H1 (cell line): ENCODE measurements at regions not wholly inside any gene's neighbourhood (a gene's known extent, or its start where the extent isn't known, plus 50 kb on each side); places are given as distances from the start of the nearest gene placed in this dataset.

Experiments
- CTCF ChIA-PET: fragments of 300-600 bp; sonication (Branson Sonifier 250); formaldehyde crosslinking; loops from one replicate; lab custom pipeline; 2021; ENCODE audit not compliant: partially characterized antibody; lab: Charles Lee
- POLR2A ChIA-PET: fragments of 300-600 bp; sonication (Branson Sonifier 250); formaldehyde crosslinking; loops from one replicate; lab custom pipeline; 2021; ENCODE audit warnings: inconsistent platforms; ENCODE audit not compliant: partially characterized antibody; lab: Charles Lee
- DNase-seq, 2 experiments: peaks; one replicate each; pipeline versions ENCODE4 v3.0.0 to v3.0.0-alpha.2; 2010 to 2022; ENCODE audit warnings: low spot score in 2 of 2, low read depth in 1 of 2, mixed read lengths in 1 of 2
- FAIRE-seq: peaks from 2 replicates; lab custom pipeline; 2011; peaks lifted over from hg19 to GRCh38; lab: Jason Lieb, UNC
- H2AFZ ChIP-seq: 2 replicates; pipeline ENCODE4 v1.8.1; 2012; ENCODE audit warnings: low read length, inconsistent platforms
- H2AK5ac ChIP-seq: 2 replicates; pipeline ENCODE4 v1.6.1; 2013; ENCODE audit warnings: low read depth, low read length
- H2BK120ac ChIP-seq: replicated peaks from 2 replicates; pipeline ENCODE3; 2013; ENCODE audit warnings: low read depth, low read length, inconsistent platforms
- H2BK12ac ChIP-seq: 2 replicates; pipeline ENCODE4 v1.6.1; 2013; ENCODE audit warnings: low read depth, low read length
- H2BK15ac ChIP-seq: 2 replicates; pipeline ENCODE4 v1.6.1; 2013; ENCODE audit warnings: low read length
- H2BK20ac ChIP-seq: 2 replicates; pipeline ENCODE4 v1.6.1; 2013; ENCODE audit warnings: low read length
- H2BK5ac ChIP-seq: 2 replicates; pipeline ENCODE4 v1.6.1; 2013; ENCODE audit warnings: low read depth, low read length
- H3K14ac ChIP-seq: 2 replicates; pipeline ENCODE4 v1.6.1; 2013; ENCODE audit warnings: inconsistent platforms; ENCODE audit not compliant: insufficient read length
- H3K18ac ChIP-seq: 2 replicates; pipeline ENCODE4 v1.6.1; 2013; ENCODE audit warnings: low read length; ENCODE audit errors: extremely low read depth
- H3K23ac ChIP-seq: 2 replicates; pipeline ENCODE4 v1.6.1; 2013; ENCODE audit warnings: inconsistent platforms; ENCODE audit not compliant: insufficient read length
- H3K23me2 ChIP-seq: 2 replicates; pipeline ENCODE4 v1.6.1; 2013; ENCODE audit warnings: low read depth, low read length
- H3K27ac ChIP-seq: 2 replicates; pipeline ENCODE4 v1.6.1; 2011; ENCODE audit warnings: low read depth, low read length, inconsistent platforms
- H3K27me3 ChIP-seq, 4 experiments: replicated peaks in 1 of 4; 1 replicate in 1 of 4; 2 replicates in 3 of 4; pipeline versions ENCODE4 v1.6.1 to v1.8.1; 2011 to 2013; ENCODE audit warnings: low read length in 3 of 4, mild to moderate bottlenecking in 3 of 4, inconsistent platforms in 2 of 4, mixed read lengths in 2 of 4, moderate library complexity in 1 of 4; ENCODE audit not compliant: control insufficient read depth in 3 of 4, insufficient read depth in 3 of 4; ENCODE audit errors: extremely low read depth in 1 of 4
- H3K36me3 ChIP-seq, 4 experiments: 2 replicates each; pipeline versions ENCODE4 v1.6.1 to v1.8.1; 2011 to 2013; ENCODE audit warnings: mild to moderate bottlenecking in 4 of 4, low read length in 3 of 4, moderate library complexity in 2 of 4, control low read depth in 1 of 4, inconsistent platforms in 1 of 4; ENCODE audit not compliant: insufficient read depth in 4 of 4, control insufficient read depth in 2 of 4
- H3K4ac ChIP-seq: replicated peaks from 2 replicates; pipeline ENCODE3; 2013; ENCODE audit warnings: low read length, low read depth, mixed read lengths, inconsistent platforms; ENCODE audit not compliant: insufficient read length
- H3K4me1 ChIP-seq, 4 experiments: replicated peaks in 1 of 4; 1 replicate in 1 of 4; 2 replicates in 3 of 4; pipeline versions ENCODE4 v1.6.1 to v1.8.1; 2011 to 2013; ENCODE audit warnings: low read length in 3 of 4, inconsistent platforms in 2 of 4, mixed read lengths in 1 of 4; ENCODE audit not compliant: insufficient read depth in 4 of 4, control insufficient read depth in 3 of 4
- H3K4me2 ChIP-seq, 2 experiments: 2 replicates each; pipeline versions ENCODE4 v1.6.1 to v1.8.1; 2011 to 2013; ENCODE audit warnings: low read depth in 2 of 2, low read length in 2 of 2, control low read depth in 1 of 2, inconsistent platforms in 1 of 2, mild to moderate bottlenecking in 1 of 2; ENCODE audit not compliant: insufficient read depth in 1 of 2
- H3K4me3 ChIP-seq, 4 experiments: fragments of 200-600, 300-600 bp in 1 of 4; sonication (generic), shearing (Covaris generic), sonication (Bioruptor Twin) in 1 of 4; 2 replicates each; pipeline versions ENCODE4 v1.5.1 to v1.8.1; 2011 to 2016; ENCODE audit warnings: low read length in 4 of 4, low read depth in 3 of 4, control low read depth in 2 of 4, inconsistent platforms in 2 of 4, mild to moderate bottlenecking in 2 of 4, mixed read lengths in 1 of 4, moderate library complexity in 1 of 4; ENCODE audit not compliant: insufficient read depth in 2 of 4; ENCODE audit errors: extremely low read depth in 1 of 4
- H3K56ac ChIP-seq: replicated peaks from 2 replicates; pipeline ENCODE3; 2013; ENCODE audit warnings: low read depth, mild to moderate bottlenecking, mixed read lengths, low read length, inconsistent platforms; ENCODE audit not compliant: insufficient read length
- H3K79me1 ChIP-seq: 2 replicates; pipeline ENCODE4 v1.6.1; 2013; ENCODE audit warnings: low read depth, low read length, control low read depth
- H3K79me2 ChIP-seq, 2 experiments: 2 replicates each; pipeline versions ENCODE4 v1.6.1 to v1.8.1; 2012 to 2013; ENCODE audit warnings: low read length in 2 of 2, mild to moderate bottlenecking in 2 of 2, inconsistent platforms in 1 of 2; ENCODE audit not compliant: insufficient read depth in 2 of 2, control insufficient read depth in 1 of 2
- H3K9ac ChIP-seq, 4 experiments: replicated peaks in 1 of 4; 1 replicate in 1 of 4; 2 replicates in 3 of 4; pipeline versions ENCODE4 v1.6.1 to v1.8.1; 2011 to 2013; ENCODE audit warnings: low read depth in 3 of 4, low read length in 3 of 4, control low read depth in 2 of 4, mild to moderate bottlenecking in 2 of 4, moderate library complexity in 2 of 4, inconsistent platforms in 1 of 4; ENCODE audit errors: extremely low read depth in 1 of 4
- H3K9me3 ChIP-seq, 2 experiments: 2 replicates each; pipeline versions ENCODE4 v1.6.1 to v1.8.1; 2012 to 2013; ENCODE audit warnings: mild to moderate bottlenecking in 2 of 2, moderate library complexity in 2 of 2, control low read depth in 1 of 2, inconsistent platforms in 1 of 2, low read depth in 1 of 2, low read length in 1 of 2, mixed read lengths in 1 of 2; ENCODE audit not compliant: insufficient read depth in 2 of 2
- H4K20me1 ChIP-seq, 2 experiments: replicated peaks in 1 of 2; 2 replicates each; pipeline versions ENCODE3 to v1.8.1; 2011 to 2013; ENCODE audit warnings: inconsistent platforms in 2 of 2, low read length in 2 of 2, mild to moderate bottlenecking in 1 of 2; ENCODE audit not compliant: insufficient read depth in 2 of 2, control insufficient read depth in 1 of 2
- H4K5ac ChIP-seq: 2 replicates; pipeline ENCODE4 v1.6.1; 2013; ENCODE audit warnings: low read length, low read depth, mixed read lengths, inconsistent platforms; ENCODE audit not compliant: insufficient read length
- H4K8ac ChIP-seq: 2 replicates; pipeline ENCODE4 v1.8.0; 2013; ENCODE audit warnings: mild to moderate bottlenecking, moderate library complexity, low read length, inconsistent platforms; ENCODE audit not compliant: insufficient read depth; ENCODE audit errors: extremely low read depth
- H4K91ac ChIP-seq: replicated peaks from 2 replicates; pipeline ENCODE3; 2013; ENCODE audit warnings: low read length, mixed read lengths, inconsistent platforms; ENCODE audit not compliant: insufficient read length
- BRCA1 ChIP-seq: IDR thresholded peaks from 2 replicates; pipeline ENCODE4 v1.6.1; 2012; ENCODE audit warnings: low read depth, low read length, improper control_type of control experiment
- CEBPB ChIP-seq: IDR thresholded peaks from 2 replicates; pipeline ENCODE4 v1.6.1; 2012; ENCODE audit warnings: low read depth, low read length
- CREB1 ChIP-seq: IDR thresholded peaks from 2 replicates; pipeline ENCODE4 v1.6.1; 2012; ENCODE audit warnings: inconsistent platforms
- EP300 ChIP-seq, 2 experiments: IDR thresholded peaks; 1 replicate in 1 of 2; 2 replicates in 1 of 2; pipeline ENCODE4 v1.6.1; 2011 to 2012; ENCODE audit warnings: low read depth in 2 of 2, low read length in 2 of 2, mild to moderate bottlenecking in 2 of 2, borderline replicate concordance in 1 of 2, inconsistent platforms in 1 of 2, moderate library complexity in 1 of 2
- HDAC6 ChIP-seq: IDR thresholded peaks from one replicate; pipeline ENCODE4 v1.7.1; 2012; ENCODE audit warnings: low read depth, mild to moderate bottlenecking, inconsistent platforms, low read length, moderate library complexity
- JUN ChIP-seq: IDR thresholded peaks from 2 replicates; pipeline ENCODE4 v1.6.1; 2011; ENCODE audit warnings: low read depth, mild to moderate bottlenecking, improper control_type of control experiment, low read length
- MAFK ChIP-seq: IDR thresholded peaks from 2 replicates; pipeline ENCODE4 v1.6.1; 2012; ENCODE audit warnings: low read depth, mild to moderate bottlenecking, improper control_type of control experiment, low read length
- POLR2A ChIP-seq, 2 experiments: IDR thresholded peaks; 1 replicate in 1 of 2; 2 replicates in 1 of 2; pipeline ENCODE4 v1.6.1; 2011; ENCODE audit warnings: low read depth in 2 of 2, low read length in 2 of 2, mild to moderate bottlenecking in 2 of 2; ENCODE audit errors: control extremely low read depth in 1 of 2
- RNF2 ChIP-seq: fragments of 200-900, 300-1000 bp; sonication (generic); IDR thresholded peaks from 2 replicates; pipeline ENCODE4 v1.7.1; 2016; ENCODE audit warnings: borderline replicate concordance, low read depth, mild to moderate bottlenecking, antibody characterized with exemption, low read length; ENCODE audit not compliant: poor library complexity, severe bottlenecking; ENCODE audit errors: missing control alignments
- SP1 ChIP-seq: IDR thresholded peaks from 2 replicates; pipeline ENCODE4 v1.6.1; 2011; ENCODE audit warnings: low read depth, low read length
- TBP ChIP-seq: IDR thresholded peaks from 2 replicates; pipeline ENCODE4 v1.6.1; 2011; ENCODE audit warnings: low read depth, low read length, improper control_type of control experiment
- TCF12 ChIP-seq: IDR thresholded peaks from 2 replicates; pipeline ENCODE4 v1.6.1; 2011; ENCODE audit warnings: low read depth, mild to moderate bottlenecking, low read length
- TEAD4 ChIP-seq: IDR thresholded peaks from 2 replicates; pipeline ENCODE4 v1.6.1; 2012; ENCODE audit warnings: low read depth, low read length, inconsistent platforms, mixed read lengths
- WGBS, 2 experiments: shearing (Covaris generic) in 1 of 2; methylation state at CpG; one replicate each; pipeline versions ENCODE4 v1.1.6 to v1.1.7; 2013 to 2015; ENCODE audit warnings: low lambda C conversion rate in 2 of 2, mixed read lengths in 2 of 2, inconsistent platforms in 1 of 2, low coverage in 1 of 2, missing lambda C conversion rate in 1 of 2; ENCODE audit not compliant: insufficient replicate concordance in 2 of 2, insufficient coverage in 1 of 2, insufficient read length in 1 of 2; ENCODE audit errors: extremely low coverage in 1 of 2, missing lambda C conversion rate in 1 of 2; 5-methylcytosine and 5-hydroxymethylcytosine counted together
- TF ChIP-seq, protein P1 (sequence below): IDR thresholded peaks from 2 replicates; pipeline ENCODE4 v1.6.1; 2012; ENCODE audit warnings: low read length, inconsistent platforms

DNA sequence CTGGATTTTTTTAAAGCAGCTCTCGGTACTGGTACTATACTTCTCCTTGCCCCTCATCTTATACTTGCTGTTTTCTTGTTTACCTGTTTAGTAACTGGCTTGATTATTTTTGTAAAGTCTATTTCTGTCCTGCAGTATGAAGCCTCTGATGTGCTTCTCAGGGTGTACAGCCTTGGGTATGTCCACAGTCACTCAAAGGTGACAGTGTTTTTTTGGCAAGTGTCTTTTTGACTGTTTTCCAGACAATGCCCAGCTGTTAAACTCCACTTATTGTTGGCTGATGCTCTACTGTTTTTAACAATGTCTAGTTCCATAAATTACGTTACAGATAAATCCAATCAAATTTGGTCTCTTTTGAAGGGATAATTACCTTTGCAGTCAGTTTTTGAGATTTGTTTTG lies 475.2 kb downstream of the JRKL start:
- Histone ChIP-seq H3K4me2 (no peak overlapping the region), H3K23ac (no peak overlapping the region), H2BK20ac (no peak overlapping the region), H3K14ac (no peak overlapping the region), H2AFZ (no peak overlapping the region), H3K56ac (no peak overlapping the region), H4K5ac (no peak overlapping the region), H3K9ac (no peak overlapping the region), H4K91ac (no peak overlapping the region), H3K27me3 (no peaks in the 10 kb centered on the region), H3K36me3 (no peaks in the 10 kb centered on the region), H2BK120ac (no peak overlapping the region), H3K18ac (no peak overlapping the region), H3K4ac (no peak overlapping the region), H2BK15ac (no peak overlapping the region), H4K20me1 (no peaks in the 10 kb centered on the region), H3K79me2 (no peaks in the 10 kb centered on the region), H3K79me1 (no peaks in the 10 kb centered on the region), H2BK12ac (no peak overlapping the region), H3K23me2 (no peaks in the 10 kb centered on the region), H2BK5ac (no peak overlapping the region), H2AK5ac (no peak overlapping the region), H4K8ac (no peak overlapping the region), H3K4me3 (no peak overlapping the region), H3K27ac (no peak overlapping the region), H3K9me3 (no peaks in the 10 kb centered on the region), H3K4me1 (no peaks in the 10 kb centered on the region)
- DNase-seq (no peak), FAIRE-seq (no peak)
- ChIA-PET POLR2A (no interaction called here), CTCF (no interaction called here)
- 90% methylated on average over 2 of the region's 2 CpGs; no CpG with 5 or more reads in 1 of the 2 experiments for WGBS, 2 experiments
- no peak for TF ChIP-seq JUN
- TF ChIP-seq EP300 (IDR thresholded peaks at IDR 0.05; ENCODE audit: borderline replicate concordance in 1 of 2, low read depth in 2 of 2, low read length in 2 of 2), result no peak
- TF ChIP-seq MAFK, result no peak
- TF ChIP-seq RNF2, result no peak
- no peak for TF ChIP-seq SP1
- TF ChIP-seq CEBPB, result no peak
- TF ChIP-seq POLR2A (IDR thresholded peaks at IDR 0.05; ENCODE audit: control extremely low read depth in 1 of 2, low read depth in 2 of 2, low read length in 2 of 2), result no peak
- TF ChIP-seq CREB1, result no peak
- no peak for TF ChIP-seq TEAD4
- no peak for TF ChIP-seq TBP
- no peak for TF ChIP-seq BRCA1
- TF ChIP-seq HDAC6, result no peak
- TF ChIP-seq, protein P1, sequence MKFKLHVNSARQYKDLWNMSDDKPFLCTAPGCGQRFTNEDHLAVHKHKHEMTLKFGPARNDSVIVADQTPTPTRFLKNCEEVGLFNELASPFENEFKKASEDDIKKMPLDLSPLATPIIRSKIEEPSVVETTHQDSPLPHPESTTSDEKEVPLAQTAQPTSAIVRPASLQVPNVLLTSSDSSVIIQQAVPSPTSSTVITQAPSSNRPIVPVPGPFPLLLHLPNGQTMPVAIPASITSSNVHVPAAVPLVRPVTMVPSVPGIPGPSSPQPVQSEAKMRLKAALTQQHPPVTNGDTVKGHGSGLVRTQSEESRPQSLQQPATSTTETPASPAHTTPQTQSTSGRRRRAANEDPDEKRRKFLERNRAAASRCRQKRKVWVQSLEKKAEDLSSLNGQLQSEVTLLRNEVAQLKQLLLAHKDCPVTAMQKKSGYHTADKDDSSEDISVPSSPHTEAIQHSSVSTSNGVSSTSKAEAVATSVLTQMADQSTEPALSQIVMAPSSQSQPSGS, result no peak
- TF ChIP-seq TCF12, result no peak
